ENCODE measurements at regions not wholly inside any gene's neighbourhood (a gene's known extent, or its start where the extent isn't known, plus 50 kb on each side); places are given as distances from the start of the nearest gene placed in this dataset.

- H3K27ac ChIP-seq = no peak overlapping the region
- no peak for DNase-seq (ENCODE audit: low spot score)
- ChIA-PET CTCF (interaction anchor here (0.7 kb wide), 1 partner anchor 23 kb away, joined by 3 read pairs; no protein-coding TSS in a partner anchor), POLR2A (ENCODE audit: low non-redundant PET) (no interaction called here)
- TF ChIP-seq CTCF (conservative IDR thresholded peaks at IDR 0.05; ENCODE audit: low read depth) = no peak
Measured at GRCh38 chr15:70243686-70244540, 146.2 kb upstream of the TLE3 start.

- TF ChIP-seq CTCF (conservative IDR thresholded peaks at IDR 0.05; ENCODE audit: low read depth) = no peak
- ChIA-PET POLR2A (ENCODE audit: low non-redundant PET) (no interaction called here), CTCF (interaction anchor here (0.6 kb wide), 1 partner anchor 122 kb away, joined by 3 read pairs; no protein-coding TSS in a partner anchor)
- H3K27ac ChIP-seq = no peak overlapping the region
- no peak for DNase-seq (ENCODE audit: low spot score)
Measured at GRCh38 chr15:70242951-70243685, 145.4 kb upstream of the TLE3 start.

DNA sequence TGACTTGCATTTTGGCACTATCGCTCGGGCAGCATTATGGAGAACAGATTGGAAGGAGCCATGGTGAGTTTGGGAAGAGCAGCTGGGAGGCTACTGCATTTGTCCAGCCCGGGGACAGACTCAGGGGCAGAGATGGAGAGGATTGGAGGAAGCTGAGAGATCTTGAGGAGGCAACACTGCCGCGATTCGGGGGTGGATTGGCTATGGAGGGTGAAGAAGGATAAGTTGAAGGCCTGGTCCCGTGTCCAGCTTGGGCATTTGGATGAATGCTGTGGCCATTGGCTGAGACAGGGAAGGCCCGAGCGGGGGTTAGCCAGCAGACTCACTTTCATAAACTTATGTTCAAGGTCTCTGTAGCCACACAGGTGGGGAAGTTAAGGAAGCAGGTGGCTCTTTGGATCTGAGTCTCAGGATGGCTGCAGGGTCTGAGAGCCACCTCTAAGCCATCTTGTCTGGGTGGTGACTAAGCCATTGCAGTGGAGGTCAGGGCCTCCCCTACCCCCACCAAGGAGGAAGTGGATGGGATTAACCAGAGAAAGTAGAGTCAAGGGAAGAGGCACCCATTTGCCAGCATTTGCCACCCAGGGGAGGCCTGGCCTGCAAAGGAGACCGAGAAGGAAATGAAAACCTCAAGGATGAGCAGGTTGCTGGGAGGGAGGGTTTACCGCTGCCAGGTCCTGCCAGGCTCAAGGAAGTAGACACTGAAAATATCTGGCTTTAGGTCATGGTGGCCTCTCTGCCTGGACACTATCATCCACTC lies 144.0 kb upstream of the TLE3 start:
- H3K27ac ChIP-seq = no peak overlapping the region
- TF ChIP-seq CTCF (conservative IDR thresholded peaks at IDR 0.05; ENCODE audit: low read depth) = no peak
- CTCF ChIA-PET = interaction anchor here (0.6 kb wide), 2 partner anchors 481 to 583 kb away, joined by 3 read pairs; no protein-coding TSS in a partner anchor

GRCh38 chr15:70240820-70241430 lies 143.2 kb upstream of the TLE3 start:
- POLR2A ChIA-PET (ENCODE audit: low non-redundant PET) = no interaction called here
- no peak for DNase-seq (ENCODE audit: low spot score)
- H3K27ac ChIP-seq = no peak overlapping the region
- CTCF ChIA-PET = interaction anchor here (0.6 to 0.7 kb wide), 3 partner anchors 117 to 584 kb away, joined by 3 to 4 read pairs (median 3); no protein-coding TSS in a partner anchor
- no peak for TF ChIP-seq CTCF (conservative IDR thresholded peaks at IDR 0.05; ENCODE audit: low read depth)

More for the DNA sequence above, 144.0 kb upstream of the TLE3 start:
- POLR2A ChIA-PET (ENCODE audit: low non-redundant PET) = no interaction called here
- no peak for DNase-seq (ENCODE audit: low spot score)

DNA sequence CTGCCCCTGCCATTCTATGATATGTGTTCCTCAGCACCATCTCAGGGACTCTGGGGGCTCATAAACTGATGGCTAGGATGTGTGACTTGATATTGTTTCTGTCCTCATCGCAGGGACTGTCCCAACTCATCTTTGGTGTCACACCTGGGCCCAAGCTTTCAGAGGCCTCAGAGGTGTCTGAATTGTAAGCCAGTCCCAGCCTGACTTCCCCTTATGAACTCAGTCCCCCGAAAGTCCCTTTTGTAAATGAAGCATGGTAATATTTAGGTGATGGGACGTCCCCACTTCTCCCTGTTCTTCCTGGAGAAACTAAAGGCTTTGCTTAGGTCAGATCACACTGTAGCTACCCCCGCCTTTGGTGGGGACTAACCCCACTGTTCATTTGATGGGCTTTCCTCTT lies 142.4 kb upstream of the TLE3 start:
- no peak for DNase-seq (ENCODE audit: low spot score)
- no peak overlapping the region for H3K27ac ChIP-seq
- TF ChIP-seq CTCF (conservative IDR thresholded peaks at IDR 0.05; ENCODE audit: low read depth) = no peak
- ChIA-PET CTCF (interaction anchor here (0.6 to 0.7 kb wide), 2 partner anchors 117 to 231 kb away, joined by 3 to 4 read pairs; no protein-coding TSS in a partner anchor), POLR2A (ENCODE audit: low non-redundant PET) (no interaction called here)
